ENCODE measurements at regions not wholly inside any gene's neighbourhood (a gene's known extent, or its start where the extent isn't known, plus 50 kb on each side); places are given as distances from the start of the nearest gene placed in this dataset.

- DNase-seq (no peak), ATAC-seq (no peak)
- Histone ChIP-seq H3K36me3 (no peaks in the 10 kb centered on the region), H3K27me3 (peaks cover 4% of the 10 kb centered on the region), H3K9me3 (no peaks in the 10 kb centered on the region), H3K27ac (no peak overlapping the region), H3K4me1 (no peaks in the 10 kb centered on the region), H3K4me3 (no peak overlapping the region)
- TF ChIP-seq, protein P1, sequence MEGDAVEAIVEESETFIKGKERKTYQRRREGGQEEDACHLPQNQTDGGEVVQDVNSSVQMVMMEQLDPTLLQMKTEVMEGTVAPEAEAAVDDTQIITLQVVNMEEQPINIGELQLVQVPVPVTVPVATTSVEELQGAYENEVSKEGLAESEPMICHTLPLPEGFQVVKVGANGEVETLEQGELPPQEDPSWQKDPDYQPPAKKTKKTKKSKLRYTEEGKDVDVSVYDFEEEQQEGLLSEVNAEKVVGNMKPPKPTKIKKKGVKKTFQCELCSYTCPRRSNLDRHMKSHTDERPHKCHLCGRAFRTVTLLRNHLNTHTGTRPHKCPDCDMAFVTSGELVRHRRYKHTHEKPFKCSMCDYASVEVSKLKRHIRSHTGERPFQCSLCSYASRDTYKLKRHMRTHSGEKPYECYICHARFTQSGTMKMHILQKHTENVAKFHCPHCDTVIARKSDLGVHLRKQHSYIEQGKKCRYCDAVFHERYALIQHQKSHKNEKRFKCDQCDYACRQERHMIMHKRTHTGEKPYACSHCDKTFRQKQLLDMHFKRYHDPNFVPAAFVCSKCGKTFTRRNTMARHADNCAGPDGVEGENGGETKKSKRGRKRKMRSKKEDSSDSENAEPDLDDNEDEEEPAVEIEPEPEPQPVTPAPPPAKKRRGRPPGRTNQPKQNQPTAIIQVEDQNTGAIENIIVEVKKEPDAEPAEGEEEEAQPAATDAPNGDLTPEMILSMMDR (IDR thresholded peaks at IDR 0.05): no peak
- intact Hi-C loops (cut with DNase I): no loop called here
These were observed 78.6 kb upstream of the MYL2 start for GRCh38 chr12:110998971-110999370.

DNA sequence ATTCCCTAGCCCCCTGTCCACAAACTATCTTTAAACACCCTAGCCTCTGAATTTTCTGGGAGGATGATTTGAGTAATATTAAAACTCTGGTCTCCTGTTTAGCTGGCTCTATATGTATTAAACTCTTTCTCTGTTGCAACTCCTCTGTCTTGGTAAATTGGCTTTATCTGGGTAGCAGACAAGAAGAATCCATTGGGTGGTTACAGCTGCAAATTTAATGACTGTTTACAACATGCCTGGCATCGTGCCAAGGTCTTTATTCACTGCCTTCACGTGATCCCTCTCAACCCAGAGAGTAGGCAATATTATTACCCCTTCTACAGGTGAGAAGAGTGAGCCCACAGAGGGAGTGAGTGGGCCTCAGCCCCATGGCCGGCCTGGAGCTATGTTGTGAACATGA is 77.8 kb upstream of the MYL2 start:
- H3K9me3 ChIP-seq: no peaks in the 10 kb centered on the region
- ATAC-seq (no peak), DNase-seq (no peak)
- no peaks in the 10 kb centered on the region for H3K36me3 ChIP-seq
- no peak overlapping the region for H3K4me3 ChIP-seq
- peaks cover 4% of the 10 kb centered on the region for H3K27me3 ChIP-seq
- TF ChIP-seq, protein P1 (IDR thresholded peaks at IDR 0.05): no peak
- intact Hi-C loops (cut with DNase I): no loop called here
- no peak overlapping the region for H3K27ac ChIP-seq
- H3K4me1 ChIP-seq: no peaks in the 10 kb centered on the region

- H3K27ac ChIP-seq: no peak overlapping the region
These were observed 76.0 kb upstream of the MYL2 start for GRCh38 chr12:110996415-110996814.

DNA sequence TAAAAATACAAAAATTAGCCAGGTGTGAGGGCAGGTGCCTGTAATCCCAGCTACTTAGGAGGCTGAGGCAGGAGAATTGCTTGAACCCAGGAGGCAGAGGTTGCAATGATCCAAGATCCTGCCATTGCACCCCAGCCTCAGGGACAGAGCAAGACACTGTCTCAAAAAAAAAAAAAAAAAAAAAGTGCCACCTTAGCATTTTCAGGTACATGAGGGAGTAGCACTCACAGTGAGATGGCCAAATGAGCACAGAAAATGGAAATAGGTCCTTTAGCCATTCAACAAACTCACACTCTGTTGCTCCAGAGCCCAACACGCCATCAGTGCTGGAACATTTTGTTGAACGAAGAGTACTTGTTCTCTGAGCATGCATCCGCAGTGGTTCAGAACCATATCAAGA is 75.2 kb upstream of the MYL2 start:
- Histone ChIP-seq H3K36me3 (no peaks in the 10 kb centered on the region), H3K4me3 (no peak overlapping the region), H3K4me1 (no peaks in the 10 kb centered on the region), H3K9me3 (no peaks in the 10 kb centered on the region), H3K27me3 (peaks cover 7% of the 10 kb centered on the region), H3K27ac (no peak overlapping the region)
- intact Hi-C loops (cut with DNase I): no loop called here
- no peak for DNase-seq
- ATAC-seq: no peak
- TF ChIP-seq, protein P1 (IDR thresholded peaks at IDR 0.05): no peak

More at GRCh38 chr12:110996415-110996814, 76.0 kb upstream of the MYL2 start:
- DNase-seq: no peak
- ATAC-seq: no peak
- Histone ChIP-seq H3K36me3 (no peaks in the 10 kb centered on the region), H3K9me3 (no peaks in the 10 kb centered on the region), H3K4me1 (no peaks in the 10 kb centered on the region), H3K27me3 (peaks cover 8% of the 10 kb centered on the region), H3K4me3 (no peak overlapping the region)
- TF ChIP-seq, protein P1 (IDR thresholded peaks at IDR 0.05): no peak
- intact Hi-C loops (cut with DNase I): no loop called here

GRCh38 chr12:110995016-110995415 is 74.6 kb upstream of the MYL2 start:
- ATAC-seq (no peak), DNase-seq (no peak)
- TF ChIP-seq, protein P1 (IDR thresholded peaks at IDR 0.05): no peak
- intact Hi-C loops (cut with DNase I): no loop called here
- no peaks in the 10 kb centered on the region for H3K4me1 ChIP-seq
- no peak overlapping the region for H3K4me3 ChIP-seq
- no peaks in the 10 kb centered on the region for H3K9me3 ChIP-seq
- H3K27ac ChIP-seq: no peak overlapping the region
- H3K27me3 ChIP-seq: peaks cover 7% of the 10 kb centered on the region
- H3K36me3 ChIP-seq: no peaks in the 10 kb centered on the region

GRCh38 chr12:110993434-110993833 is 73.1 kb upstream of the MYL2 start:
- Histone ChIP-seq H3K27me3 (peaks cover 7% of the 10 kb centered on the region), H3K27ac (no peak overlapping the region), H3K4me3 (no peak overlapping the region), H3K36me3 (no peaks in the 10 kb centered on the region), H3K4me1 (no peaks in the 10 kb centered on the region), H3K9me3 (no peaks in the 10 kb centered on the region)
- ATAC-seq: no peak
- intact Hi-C loops (cut with DNase I): no loop called here
- DNase-seq: no peak
- TF ChIP-seq, protein P1 (IDR thresholded peaks at IDR 0.05): no peak

All from upper lobe of right lung (tissue), 1 donor.